ENCODE measurements at regions not wholly inside any gene's neighbourhood (a gene's known extent, or its start where the extent isn't known, plus 50 kb on each side); places are given as distances from the start of the nearest gene placed in this dataset.
"Not testable (repeated sequence)": the region's sequence is repeated elsewhere in the genome, so short reads cannot be mapped to it uniquely, and the experiment has no call there.

DNA sequence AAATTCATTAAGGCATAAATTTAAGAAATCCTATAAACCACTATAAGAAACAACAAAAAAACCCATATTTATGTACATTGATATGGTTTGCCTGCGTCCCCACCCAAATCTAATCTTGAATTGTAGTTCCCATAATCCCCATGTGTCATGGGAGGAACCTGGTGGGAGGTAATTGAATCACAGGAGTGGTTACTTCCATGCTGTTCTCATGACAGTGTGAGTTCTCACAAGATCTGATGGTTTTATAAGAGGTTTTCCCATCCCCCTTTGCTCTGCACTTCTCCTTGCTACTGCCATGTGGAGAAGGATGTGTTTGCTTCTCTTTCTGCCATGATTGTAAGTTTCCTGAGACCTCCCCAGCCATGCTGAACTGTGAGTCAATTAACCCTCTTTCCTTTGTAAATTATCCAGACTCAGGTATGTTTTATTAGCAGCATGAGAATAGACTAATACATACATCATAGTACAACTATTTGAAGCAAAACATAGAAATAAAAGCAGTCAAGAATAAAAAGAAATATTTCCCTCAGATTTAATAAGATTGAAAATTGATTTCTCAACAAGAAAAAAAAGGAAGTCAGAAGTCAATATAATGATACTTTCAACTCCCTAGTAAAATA lies 209.0 kb upstream of the GPC6 start:
- DNase-seq (ENCODE audit: low read depth), result no peak

DNA sequence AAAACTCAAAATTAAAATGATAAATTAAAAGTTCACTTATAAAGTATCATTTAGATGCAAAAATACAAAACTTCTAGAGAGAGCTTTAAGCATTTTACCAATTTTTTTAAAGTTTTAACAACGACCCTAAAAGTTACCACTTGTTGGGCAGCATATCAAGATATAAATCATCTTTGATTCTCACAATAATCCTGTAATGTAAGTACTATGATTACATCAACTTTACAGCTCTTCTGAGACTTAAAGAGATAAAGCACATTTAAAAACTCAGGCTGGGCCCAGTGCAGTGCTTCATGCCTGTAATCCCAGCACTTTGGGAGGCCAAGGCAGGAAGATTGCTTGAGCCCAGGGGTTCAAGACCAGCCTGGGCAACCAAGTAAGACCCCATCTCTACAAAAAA lies 202.7 kb upstream of the GPC6 start:
- no peak for DNase-seq (ENCODE audit: low read depth)

DNA sequence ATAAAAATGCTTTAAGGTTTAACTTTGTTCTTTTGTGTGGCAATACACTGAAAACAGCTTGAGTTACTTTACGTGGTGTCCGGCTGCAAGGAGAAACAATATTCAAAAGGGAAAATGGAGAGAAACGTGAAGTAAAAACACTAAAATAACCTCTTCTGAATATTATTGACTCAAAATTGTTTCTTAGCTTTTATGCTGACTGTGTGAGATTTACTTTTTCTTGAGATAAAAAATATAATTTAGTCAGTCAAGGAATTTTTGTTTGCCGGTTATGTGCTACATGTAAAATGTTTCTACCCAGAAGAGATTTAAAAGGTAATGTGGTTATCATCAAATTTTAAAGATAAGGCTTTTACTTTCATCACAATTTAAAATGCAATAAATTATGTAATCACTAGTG lies 200.6 kb upstream of the GPC6 start:
- DNase-seq (ENCODE audit: low read depth), result no peak

DNA sequence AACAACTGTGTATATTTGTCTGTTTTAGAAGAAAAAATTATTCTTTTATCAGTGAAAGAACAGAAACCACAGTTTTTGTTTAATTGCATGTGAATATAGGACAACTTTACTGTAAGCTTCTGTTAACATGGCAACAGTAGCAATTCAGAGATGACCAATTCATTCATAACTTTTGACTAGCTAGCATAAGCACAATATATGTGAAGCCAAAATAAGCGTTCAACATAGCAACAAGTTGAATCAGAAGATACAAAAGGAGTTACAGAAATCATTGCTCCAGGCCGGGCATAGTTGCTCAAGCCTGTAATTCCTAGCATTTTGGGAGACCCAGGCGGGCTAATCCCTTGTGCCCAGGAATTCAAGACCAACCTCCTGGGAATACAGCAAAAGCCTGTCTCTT lies 197.1 kb upstream of the GPC6 start:
- DNase-seq (ENCODE audit: low read depth), result no peak

DNA sequence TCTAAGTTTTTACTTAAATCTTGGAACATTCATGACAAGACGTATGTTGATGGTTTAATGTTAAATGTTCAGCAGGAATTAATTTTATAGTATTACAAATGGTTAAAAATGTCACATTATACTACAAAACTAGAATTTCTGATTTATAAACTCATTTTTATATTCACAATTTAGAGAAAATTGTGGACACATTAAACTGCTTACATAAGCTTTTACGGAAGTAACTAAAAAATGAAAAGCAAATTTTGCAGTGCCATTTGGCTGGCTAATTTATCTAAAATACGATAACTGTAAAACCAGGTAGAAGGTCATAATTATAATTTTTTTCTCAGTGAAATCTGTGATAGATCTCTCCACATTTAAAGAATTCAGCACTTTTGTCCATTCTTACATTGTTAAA lies 190.2 kb upstream of the GPC6 start:
- DNase-seq (ENCODE audit: low read depth), result no peak

DNA sequence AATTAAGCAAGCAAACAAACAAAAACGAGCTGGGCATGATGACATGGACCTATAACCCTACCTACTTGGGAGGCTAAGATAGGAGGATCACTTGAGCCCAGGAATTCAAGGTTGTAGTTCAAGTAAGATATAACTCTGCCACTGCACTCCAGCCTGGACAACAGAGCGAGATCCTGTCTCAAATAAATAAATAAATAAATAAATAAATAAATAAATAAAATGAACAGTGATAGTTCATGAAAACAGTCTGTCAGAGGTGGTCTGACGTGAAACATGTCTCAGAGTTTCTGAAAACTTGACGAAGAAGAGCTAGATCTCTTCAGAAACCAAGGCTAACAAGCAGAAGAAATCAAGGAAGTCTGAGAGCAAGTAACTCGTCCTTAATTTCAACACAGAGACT lies 188.8 kb upstream of the GPC6 start:
- DNase-seq (ENCODE audit: low read depth), result no peak

DNA sequence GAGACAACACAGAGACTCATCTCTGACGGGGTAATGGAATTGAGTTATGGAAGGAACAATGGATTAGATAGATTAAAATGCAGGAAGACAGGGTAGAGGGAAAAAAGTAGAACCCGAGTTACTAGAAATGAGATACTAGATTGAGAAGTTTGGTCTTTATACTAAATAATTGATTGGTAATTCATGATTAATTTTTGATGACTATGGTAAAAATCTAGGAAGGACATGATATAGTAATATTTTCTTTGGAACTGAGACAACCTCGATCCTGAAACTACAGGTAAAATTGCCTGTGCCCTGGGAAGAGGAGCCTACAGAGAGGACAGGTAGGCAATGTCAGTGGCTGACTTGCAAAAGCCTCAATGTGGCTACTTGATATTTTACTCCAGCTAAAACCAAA lies 188.4 kb upstream of the GPC6 start:
- no peak for DNase-seq (ENCODE audit: low read depth)

DNA sequence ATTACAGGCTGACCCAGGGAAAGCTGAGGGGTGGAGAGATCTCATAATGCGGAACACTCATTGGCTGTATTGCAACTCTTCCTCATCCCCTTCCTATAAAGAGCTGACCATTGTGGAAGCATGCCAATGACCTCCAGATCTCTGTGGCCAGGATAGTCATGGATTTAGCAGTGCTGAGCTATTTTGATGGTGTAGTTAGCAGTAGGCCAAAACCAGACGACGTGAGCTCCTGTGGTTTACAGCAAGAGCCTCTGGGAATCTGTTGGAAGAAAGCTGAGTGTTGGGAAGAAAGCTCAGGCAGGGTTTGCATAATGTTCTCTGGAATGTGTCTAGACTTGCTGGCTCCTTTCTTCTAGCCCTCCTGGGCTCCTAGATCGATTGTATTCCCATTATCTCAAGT lies 187.5 kb upstream of the GPC6 start:
- DNase-seq (ENCODE audit: low read depth), result no peak

DNA sequence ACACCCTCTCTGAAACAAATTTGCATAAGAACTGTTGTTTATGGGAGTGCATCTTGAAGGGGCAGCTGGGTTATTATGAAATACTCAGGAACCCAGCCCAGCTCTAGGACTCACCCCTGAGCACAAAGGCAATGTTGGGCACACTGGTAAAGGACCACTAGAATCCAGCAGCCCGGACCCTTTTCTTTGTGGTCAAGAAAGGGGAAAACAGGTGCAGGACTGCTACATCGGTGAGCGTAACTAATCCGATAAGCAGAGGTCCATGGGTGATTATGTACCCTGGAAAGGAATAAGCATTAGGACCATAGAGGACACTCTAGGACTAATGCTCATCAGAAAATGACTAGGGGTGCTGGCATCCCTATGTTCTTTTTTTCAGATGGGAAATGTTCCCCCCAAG lies 185.0 kb upstream of the GPC6 start:
- DNase-seq (ENCODE audit: low read depth), result not testable (repeated sequence)

DNA sequence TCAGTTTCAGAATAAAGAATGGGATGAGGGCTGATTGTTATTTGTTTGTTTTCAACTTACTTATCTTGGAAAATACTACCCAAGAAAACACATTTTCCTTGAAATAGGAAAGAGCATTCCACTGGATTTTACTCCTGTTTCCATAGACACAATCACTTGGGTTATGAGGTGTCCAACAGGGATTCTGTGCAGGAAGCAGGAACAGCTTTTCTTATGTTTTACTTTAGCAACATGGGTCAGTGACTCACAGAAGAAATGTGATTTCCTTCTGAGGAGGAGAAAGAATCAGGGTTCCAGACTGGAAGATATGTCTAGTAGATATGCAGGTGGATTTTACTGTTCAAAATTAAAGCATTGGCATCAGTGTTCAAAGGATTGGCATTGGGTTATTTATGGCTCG lies 180.8 kb upstream of the GPC6 start:
- peak; percentile 11 for DNase-seq (ENCODE audit: low read depth)

DNA sequence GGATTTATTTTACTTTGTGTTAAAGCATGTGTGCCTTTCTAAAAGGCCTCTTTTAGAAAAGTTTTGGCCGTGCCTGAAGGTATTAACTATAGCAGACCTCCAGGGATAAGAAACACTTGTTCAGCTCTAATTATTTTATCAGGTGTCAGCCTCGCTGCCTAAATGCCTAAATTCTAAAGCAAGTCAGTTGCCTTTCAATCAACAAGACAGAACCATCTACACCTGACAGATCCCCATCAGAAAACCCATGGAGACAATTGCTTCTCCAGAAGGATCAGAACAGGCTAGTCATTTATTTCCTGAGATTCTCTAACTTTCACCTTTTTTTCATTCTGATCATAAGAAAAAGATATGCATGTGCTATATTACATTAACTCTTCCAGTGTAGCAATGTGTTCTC lies 171.4 kb upstream of the GPC6 start:
- DNase-seq (ENCODE audit: low read depth), result no peak

DNA sequence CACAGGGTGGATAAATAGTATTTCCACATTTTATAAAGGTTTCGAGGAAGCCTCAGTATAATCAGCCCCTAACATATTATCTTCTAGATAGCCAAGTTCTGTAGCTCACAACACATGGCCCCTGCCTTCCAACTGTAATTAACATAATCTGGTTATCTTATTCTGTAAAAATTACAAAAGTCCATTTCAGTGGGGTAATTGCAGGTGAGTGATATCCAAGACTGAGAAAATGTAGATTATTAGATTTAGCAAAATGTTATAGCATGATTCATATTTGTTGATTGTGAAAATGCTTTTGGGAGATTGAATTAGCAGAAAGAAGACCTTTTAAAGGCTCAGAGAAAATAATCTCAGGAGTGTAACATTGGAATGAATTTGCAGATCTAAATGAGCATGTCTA lies 168.3 kb upstream of the GPC6 start:
- DNase-seq (ENCODE audit: low read depth), result no peak

DNA sequence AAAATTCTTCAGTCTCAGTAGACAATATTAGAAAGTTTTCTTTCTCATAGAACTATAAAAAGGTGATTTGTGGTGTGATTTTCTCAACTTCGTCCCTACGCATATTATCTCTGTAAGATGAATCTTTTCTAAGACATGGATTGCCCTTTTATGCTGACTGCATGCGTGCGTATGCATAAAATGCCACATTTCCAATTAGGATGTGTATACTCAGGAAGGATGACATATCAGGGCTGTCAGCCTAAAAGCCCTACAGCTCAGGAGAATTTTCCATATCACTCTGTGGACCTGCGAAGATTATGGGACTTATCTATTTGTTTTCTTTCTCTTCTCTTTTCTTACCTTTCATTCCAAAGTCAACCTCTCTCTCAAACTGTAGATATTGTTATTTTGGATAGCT lies 166.5 kb upstream of the GPC6 start:
- DNase-seq (ENCODE audit: low read depth), result no peak

DNA sequence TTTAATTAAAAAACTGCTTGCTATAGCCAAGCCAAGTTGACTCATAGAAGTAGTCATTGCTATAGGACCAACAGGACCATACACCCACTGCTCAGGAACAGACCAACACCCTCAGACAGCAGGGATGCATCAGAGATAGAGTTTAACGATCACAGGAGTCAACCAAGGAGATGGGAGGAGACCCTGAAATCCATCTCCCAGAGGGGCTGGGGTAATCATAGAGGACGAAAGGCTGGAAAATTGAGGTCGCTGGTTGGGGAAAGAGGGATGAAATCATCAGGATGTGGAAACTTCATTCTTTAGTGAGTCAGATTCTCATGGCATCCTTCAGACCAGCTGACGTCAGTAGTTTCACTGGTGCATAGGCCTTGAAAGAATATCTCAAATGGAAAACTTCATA lies 160.4 kb upstream of the GPC6 start:
- peak; percentile 67 for DNase-seq (ENCODE audit: low read depth)

DNA sequence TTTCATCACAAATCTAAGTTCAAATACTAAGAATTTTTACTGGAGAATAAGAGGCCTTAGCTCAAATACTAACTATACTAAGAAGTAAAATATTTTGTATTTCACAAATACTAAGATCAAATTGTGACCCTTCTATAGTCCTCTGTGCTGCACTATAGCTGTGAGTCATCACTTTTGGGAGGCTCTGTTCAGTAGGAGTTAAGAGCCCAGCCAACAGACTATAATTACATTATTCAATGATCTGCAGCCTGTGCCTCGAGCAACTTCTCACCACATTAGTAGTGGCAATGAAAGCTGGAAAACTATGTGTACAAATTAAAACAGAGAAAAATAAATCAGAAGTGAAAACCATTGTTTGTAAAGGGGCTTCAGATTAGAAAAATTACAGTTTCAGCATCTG lies 147.3 kb upstream of the GPC6 start:
- peak; percentile 4 for DNase-seq (ENCODE audit: low read depth)

DNA sequence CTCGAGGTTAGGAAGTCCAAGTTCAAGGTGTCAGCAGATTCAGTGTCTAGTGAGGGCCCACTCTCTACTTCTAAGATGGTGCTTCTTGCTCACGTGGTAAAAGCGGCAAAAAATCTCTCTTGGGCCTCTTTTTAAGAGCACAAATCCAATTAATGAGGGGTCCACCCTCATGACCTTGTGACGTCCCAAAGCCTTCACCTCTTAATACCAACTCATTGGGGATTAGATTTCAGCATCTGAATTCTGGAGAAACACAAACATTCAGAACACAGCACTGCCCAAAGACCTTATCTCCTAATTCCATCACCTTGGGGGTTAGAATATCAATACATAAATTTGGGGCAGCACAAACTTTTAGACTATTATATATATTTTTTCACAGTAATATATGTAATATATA lies 146.4 kb upstream of the GPC6 start:
- no peak for DNase-seq (ENCODE audit: low read depth)

DNA sequence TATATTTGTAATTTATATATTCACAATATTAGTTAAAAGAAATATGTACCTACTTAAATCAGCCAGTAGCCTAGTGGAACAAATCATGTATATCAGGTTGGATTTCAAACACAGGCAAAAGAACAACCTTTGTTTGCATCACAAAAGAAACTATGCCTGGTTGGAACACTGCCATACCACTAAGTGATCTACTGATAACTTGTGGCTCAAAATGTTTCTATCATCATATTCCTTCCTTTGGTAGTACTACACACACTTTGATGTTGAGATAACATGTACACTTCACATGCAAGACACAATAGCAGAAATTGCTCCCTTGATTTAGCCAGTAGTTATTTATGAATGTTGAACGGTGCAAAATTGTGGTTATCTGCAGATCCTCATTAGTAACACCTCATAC lies 146.0 kb upstream of the GPC6 start:
- DNase-seq (ENCODE audit: low read depth), result peak; percentile 55

DNA sequence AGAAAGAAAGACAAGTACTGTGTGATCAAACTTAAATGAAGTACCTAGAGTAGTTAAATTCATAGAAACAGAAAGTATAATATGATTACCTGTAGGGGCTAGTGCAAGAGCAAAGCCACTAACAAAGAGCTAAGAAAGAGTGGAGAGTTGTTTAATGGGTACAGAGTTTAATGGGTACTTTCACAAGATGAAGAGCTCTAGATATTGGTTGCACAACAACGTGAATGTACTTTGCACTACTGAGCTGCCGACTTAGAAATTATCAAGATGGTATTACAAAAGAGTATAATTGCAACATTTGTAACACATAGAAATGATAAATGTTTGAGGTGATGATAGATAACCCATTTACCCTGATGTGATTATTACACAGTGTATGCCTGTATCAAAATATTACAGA lies 140.3 kb upstream of the GPC6 start:
- no peak for DNase-seq (ENCODE audit: low read depth)

DNA sequence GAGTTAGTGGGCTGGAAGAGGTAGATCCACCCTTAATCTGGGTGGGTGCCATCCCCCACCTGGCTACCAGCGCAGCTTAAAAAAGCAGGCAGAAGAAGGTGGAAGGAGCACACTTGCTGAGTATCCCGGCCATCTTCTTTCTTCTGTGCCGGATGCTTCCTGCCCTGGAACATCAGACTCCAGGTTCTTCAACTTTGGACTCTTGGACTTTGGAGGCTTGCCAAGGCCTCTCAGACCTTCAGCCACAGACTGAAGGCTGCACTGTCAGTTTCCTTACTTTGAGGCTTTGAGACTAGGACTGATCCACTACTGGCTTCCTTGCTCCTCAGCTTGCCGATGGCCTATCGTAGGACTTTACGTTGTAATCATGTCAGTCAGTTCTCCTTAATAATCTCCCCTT lies 127.6 kb upstream of the GPC6 start:
- no peak for DNase-seq (ENCODE audit: low read depth)

DNA sequence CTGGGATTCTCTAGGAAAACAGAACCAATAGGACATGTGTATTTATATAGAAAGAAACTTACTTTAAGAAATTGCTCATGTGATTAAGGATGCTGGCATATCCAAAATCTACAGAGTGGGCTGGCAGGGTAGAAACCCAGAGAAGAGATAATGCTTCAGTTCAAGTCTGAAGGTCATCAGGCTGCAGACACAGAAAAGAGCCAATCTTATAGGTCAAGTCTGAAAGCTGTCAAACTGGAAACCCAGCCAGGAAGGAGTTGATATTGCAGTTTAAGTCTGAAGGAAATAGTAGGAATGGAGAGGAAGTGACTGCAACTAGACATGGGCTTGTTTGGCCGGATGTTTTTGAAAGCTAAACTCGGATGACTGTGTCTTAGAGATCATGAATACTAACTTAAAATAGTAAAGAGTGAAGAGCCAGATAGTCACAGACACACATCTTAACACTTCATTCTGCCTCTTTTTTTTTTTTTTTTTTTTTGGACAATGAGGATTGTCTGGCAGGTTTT lies 125.3 kb upstream of the GPC6 start:
- DNase-seq (ENCODE audit: low read depth), result no peak

DNA sequence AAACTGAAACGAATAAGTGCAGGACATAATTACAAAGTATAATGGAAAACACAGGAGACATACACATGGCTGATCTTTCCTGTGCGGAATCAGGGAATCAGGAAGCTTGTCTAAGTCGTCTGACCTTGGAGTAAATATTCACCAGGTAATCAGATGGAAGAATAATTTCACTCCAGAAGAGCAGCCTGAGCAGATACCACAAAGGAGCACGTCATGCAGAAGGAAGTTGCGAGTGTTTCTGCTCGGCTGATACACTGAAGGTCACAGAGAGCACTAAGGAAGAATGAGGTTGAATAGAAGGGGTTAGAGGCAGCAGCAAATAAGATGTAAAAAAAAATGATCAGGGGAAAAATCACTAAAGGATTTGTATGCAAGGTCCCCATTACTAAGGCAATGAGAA lies 122.3 kb upstream of the GPC6 start:
- DNase-seq (ENCODE audit: low read depth), result no peak

DNA sequence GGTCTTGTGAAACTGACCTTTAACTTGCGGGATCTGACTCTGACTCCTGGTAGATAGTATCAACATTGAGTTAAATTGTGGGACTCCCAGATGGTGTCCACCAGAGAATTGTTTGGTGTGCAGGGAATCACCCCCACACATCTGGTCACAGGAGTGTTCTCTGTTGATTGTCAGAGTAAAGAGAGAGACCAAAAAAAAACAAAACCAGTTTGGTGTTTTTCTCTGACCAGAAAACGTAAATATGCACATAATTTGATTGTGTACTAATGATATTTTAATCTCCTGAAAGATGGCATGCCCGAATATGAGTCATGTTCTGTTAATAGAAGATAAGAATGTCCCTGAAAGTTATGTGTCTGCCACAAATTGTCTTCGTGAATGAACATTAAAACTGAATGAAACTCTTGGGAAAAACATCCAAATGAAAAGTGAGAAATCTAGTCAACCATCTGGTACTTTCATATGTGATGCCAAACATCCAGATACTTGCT lies 118.5 kb upstream of the GPC6 start:
- no peak for DNase-seq (ENCODE audit: low read depth)

DNA sequence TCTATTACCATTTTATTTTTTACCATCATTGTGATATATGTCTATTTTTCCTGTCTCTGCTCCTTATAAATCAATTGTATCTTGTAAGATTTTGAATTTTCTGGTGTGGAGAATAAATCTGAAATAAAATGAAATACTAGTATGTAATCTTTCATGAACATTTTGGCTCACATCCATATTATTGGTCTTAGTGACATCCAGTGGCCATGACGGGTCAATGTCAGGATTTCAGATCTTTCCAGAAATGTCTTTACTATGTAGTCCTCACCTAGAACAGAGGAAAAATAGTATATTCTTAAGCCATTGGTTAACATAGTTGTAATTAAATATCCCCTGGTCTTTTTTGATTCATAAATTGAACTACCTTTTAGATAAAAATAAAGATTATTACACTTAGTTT lies 109.8 kb upstream of the GPC6 start:
- no peak for DNase-seq (ENCODE audit: low read depth)

DNA sequence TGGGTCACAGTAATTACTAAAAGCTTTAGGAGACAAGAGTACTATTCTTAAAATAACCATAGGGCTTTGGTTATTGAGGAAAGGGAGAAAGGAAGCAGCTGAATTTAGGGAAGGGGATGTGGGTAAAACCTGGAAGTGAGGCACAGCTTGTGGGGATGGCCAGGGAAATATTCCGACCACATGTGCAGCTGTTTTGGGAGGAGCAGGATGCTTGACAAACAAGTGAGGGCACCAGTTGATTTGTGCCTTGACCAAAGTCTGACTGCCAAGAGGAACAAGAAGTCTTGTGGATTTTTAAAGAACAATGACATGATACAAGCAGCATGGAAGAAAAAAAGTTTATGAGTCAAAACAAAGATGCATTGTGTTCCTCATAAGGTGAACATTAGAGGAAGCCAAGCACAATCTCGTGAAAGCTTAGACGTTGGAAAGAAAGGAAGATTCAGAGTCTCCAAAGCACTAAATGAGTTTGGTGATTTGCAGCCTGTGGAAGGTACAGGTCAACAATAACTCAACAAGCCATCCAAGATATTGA lies 108.5 kb upstream of the GPC6 start:
- DNase-seq (ENCODE audit: low read depth), result no peak

Data from non-pigmented ciliary epithelial cell (primary cell).